BE2C (cell line): ENCODE measurements at regions not wholly inside any gene's neighbourhood (a gene's known extent, or its start where the extent isn't known, plus 50 kb on each side); places are given as distances from the start of the nearest gene placed in this dataset.

Experiments
- DNase-seq: peaks from one replicate; pipeline ENCODE4 v3.0.0-alpha.2; 2020
- H3K27me3 ChIP-seq: fragments of 250-450 bp; sonication (Bioruptor Pico); 2 replicates; pipeline ENCODE4 v1.5.1; 2020; ENCODE audit warnings: mild to moderate bottlenecking
- H3K36me3 ChIP-seq: fragments of 250-450 bp; sonication (Bioruptor Pico); 2 replicates; pipeline ENCODE4 v1.5.1; 2020; ENCODE audit warnings: mild to moderate bottlenecking
- H3K4me1 ChIP-seq: fragments of 250-450 bp; sonication (Bioruptor Pico); 2 replicates; pipeline ENCODE4 v1.5.1; 2020
- H3K4me3 ChIP-seq: 2 replicates; pipeline ENCODE4 v1.5.1; 2011; ENCODE audit warnings: low read depth, low read length
- H3K9me3 ChIP-seq: fragments of 250-450 bp; sonication (Bioruptor Pico); 2 replicates; pipeline ENCODE4 v1.5.1; 2020
- TF ChIP-seq, protein P1 (sequence below): IDR thresholded peaks from 2 replicates; pipeline ENCODE4 v1.5.1; 2012; ENCODE audit warnings: mild to moderate bottlenecking, low read depth, low read length

DNA sequence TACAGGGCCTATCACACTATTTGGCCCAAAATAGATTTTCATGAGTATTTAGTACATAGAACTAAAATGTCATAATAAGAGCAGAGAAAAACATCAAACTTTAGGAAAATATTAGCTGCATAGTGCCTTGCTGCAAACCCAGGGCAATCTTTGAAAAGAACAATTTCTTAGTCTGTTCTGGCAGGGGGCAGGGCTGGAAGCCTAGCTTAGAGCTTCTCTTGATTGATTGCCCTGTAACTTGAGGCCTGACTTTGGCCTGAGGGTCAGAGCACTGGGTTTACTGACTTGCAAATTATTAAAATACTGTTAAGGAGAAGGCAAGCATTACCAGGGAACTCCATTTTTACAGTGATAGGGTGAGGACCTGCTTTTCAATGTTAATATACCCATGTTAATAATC is 115.8 kb upstream of the SPAG17 start:
- DNase-seq: no peak
- no peak overlapping the region for H3K4me3 ChIP-seq
- H3K36me3 ChIP-seq: no peaks in the 10 kb centered on the region
- no peaks in the 10 kb centered on the region for H3K4me1 ChIP-seq
- no peaks in the 10 kb centered on the region for H3K9me3 ChIP-seq
- H3K27me3 ChIP-seq: no peaks in the 10 kb centered on the region
- TF ChIP-seq, protein P1, sequence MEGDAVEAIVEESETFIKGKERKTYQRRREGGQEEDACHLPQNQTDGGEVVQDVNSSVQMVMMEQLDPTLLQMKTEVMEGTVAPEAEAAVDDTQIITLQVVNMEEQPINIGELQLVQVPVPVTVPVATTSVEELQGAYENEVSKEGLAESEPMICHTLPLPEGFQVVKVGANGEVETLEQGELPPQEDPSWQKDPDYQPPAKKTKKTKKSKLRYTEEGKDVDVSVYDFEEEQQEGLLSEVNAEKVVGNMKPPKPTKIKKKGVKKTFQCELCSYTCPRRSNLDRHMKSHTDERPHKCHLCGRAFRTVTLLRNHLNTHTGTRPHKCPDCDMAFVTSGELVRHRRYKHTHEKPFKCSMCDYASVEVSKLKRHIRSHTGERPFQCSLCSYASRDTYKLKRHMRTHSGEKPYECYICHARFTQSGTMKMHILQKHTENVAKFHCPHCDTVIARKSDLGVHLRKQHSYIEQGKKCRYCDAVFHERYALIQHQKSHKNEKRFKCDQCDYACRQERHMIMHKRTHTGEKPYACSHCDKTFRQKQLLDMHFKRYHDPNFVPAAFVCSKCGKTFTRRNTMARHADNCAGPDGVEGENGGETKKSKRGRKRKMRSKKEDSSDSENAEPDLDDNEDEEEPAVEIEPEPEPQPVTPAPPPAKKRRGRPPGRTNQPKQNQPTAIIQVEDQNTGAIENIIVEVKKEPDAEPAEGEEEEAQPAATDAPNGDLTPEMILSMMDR: no peak

DNA sequence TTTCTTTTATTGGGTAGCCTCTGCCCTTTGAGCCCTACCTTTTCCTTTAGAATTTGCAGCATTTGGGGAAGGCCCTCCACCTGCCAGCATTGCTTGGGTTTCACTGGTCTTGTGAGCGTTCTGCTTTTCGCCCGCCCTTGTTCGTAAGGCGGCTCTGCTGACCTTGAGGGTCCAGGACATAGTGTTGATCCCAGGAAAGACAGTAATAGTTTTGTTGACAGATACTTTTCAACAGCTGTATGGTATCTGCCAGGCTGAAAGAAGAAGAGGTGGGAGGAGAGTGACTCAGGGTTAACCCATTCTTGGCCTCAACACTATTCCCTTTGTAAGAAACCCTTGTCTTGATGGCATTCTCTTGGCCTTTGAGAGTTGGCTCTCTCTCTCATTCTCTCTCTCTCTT is 113.4 kb upstream of the SPAG17 start:
- TF ChIP-seq, protein P1: no peak
- H3K36me3 ChIP-seq: no peaks in the 10 kb centered on the region
- no peak for DNase-seq
- no peaks in the 10 kb centered on the region for H3K9me3 ChIP-seq
- no peak overlapping the region for H3K4me3 ChIP-seq
- H3K4me1 ChIP-seq: no peaks in the 10 kb centered on the region
- H3K27me3 ChIP-seq: no peaks in the 10 kb centered on the region

DNA sequence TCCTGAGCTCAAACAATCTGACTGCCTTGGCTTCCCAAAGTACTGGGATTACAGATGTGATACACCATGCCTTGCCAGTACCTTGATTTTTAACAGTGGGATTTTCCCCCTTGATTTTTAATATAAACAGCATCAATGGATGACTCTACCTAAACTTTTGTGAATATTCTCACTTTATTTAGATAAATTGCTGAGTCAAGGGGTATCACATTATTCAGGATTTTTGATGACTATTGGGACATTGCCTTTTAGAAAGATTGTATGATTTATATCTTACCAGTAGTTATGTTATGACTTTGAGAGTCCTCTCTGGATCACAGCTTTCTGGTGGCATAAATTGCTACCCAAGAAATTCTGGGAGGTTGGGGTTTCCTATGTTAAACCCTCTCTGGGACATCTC is 112.5 kb upstream of the SPAG17 start:
- TF ChIP-seq, protein P1: no peak
- Histone ChIP-seq H3K4me3 (no peak overlapping the region), H3K27me3 (no peaks in the 10 kb centered on the region), H3K36me3 (no peaks in the 10 kb centered on the region), H3K9me3 (no peaks in the 10 kb centered on the region), H3K4me1 (no peaks in the 10 kb centered on the region)
- no peak for DNase-seq

DNA sequence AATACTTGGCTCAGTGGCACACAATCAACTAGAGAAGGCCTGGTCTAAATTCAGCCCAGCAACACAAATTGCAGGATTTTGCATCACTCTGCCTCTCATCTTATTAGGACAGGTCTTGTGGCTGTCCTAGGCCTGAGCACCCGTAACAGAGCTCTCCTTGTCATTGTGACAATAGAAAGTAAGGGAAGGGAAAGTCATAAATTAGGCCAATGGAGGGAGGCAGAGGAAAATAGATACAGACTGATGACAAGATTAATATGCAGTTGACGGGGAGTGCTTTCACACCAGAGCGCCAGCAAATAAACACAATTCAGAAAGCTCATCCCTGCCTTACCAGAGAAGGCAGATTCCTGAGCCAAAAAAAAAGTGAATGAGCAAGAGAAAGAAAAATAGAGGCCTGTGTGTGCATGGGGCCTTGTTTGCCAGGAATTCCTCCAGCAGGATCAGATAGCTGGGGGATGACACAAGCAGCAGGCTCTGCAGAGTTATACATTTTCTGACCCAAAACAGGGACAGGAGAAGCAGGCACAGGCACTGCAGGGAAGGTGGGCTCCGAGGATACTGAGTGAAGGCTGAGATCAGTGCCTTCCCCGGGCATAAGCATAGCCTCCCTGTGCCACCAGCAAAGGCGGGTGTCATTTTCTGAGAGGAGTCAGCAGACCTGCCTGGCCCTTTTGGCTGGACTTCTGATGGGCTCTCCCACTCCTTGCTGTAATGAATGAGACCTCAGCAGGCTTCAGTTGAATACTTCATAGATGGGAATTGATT is 110.0 kb upstream of the SPAG17 start:
- no peaks in the 10 kb centered on the region for H3K27me3 ChIP-seq
- TF ChIP-seq, protein P1: no peak

DNA sequence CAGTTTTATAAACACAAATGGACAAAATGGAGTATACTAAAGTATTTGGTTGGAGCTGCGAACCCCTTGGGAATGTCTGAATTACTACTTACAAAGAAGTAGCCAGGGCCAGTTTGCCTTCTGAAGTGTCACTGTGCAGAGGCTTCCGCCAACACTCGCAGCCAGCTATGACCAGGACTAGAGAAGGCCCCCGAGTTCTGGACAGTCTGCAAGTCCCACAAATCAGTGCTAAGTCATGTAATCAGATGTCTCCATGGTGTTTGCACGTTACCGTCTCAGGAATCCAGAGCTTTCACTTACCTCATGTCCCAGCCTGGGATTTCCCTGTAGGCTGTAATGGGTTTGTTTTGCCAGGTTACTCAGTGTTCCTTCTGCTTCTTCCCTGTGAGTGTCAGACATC is 106.6 kb upstream of the SPAG17 start:
- Histone ChIP-seq H3K4me3 (no peak overlapping the region), H3K4me1 (no peaks in the 10 kb centered on the region), H3K36me3 (no peaks in the 10 kb centered on the region), H3K9me3 (no peaks in the 10 kb centered on the region), H3K27me3 (no peaks in the 10 kb centered on the region)
- DNase-seq: no peak
- TF ChIP-seq, protein P1: no peak

More for the DNA sequence above, 110.0 kb upstream of the SPAG17 start:
- DNase-seq: no peak
- H3K4me3 ChIP-seq: no peak overlapping the region
- no peaks in the 10 kb centered on the region for H3K36me3 ChIP-seq
- no peaks in the 10 kb centered on the region for H3K4me1 ChIP-seq
- H3K9me3 ChIP-seq: no peaks in the 10 kb centered on the region

DNA sequence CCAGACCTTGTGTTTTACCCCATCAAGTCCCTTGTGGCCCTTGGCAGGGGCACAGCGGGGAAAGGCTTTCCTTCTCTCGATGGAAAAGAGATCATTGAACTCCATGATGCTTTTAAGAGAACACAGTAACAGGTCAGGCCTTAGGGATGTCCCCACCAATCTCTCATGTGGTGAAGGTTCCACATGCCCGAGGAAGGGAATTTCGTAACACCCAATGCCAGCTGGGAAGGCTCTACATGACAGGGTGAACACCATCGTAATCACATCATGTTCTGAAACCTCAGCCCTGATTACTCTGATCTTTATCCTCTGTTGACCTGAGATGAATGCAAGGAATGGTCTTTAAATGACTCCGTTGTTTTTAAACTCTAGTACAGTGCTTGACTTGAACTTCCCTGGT is 105.5 kb upstream of the SPAG17 start:
- H3K9me3 ChIP-seq: no peaks in the 10 kb centered on the region
- H3K4me3 ChIP-seq: no peak overlapping the region
- no peaks in the 10 kb centered on the region for H3K36me3 ChIP-seq
- H3K4me1 ChIP-seq: no peaks in the 10 kb centered on the region
- TF ChIP-seq, protein P1: no peak
- no peaks in the 10 kb centered on the region for H3K27me3 ChIP-seq
- DNase-seq: no peak
